GM19328 (cell line): ENCODE measurements at regions not wholly inside any gene's neighbourhood (a gene's known extent, or its start where the extent isn't known, plus 50 kb on each side); places are given as distances from the start of the nearest gene placed in this dataset.

ENCODE experiments used
- ATAC-seq: cut with Tn5 transposase; IDR thresholded peaks from one replicate; pipeline ENCODE4 v1.9.1; 2021; ENCODE audit warnings: mild to moderate bottlenecking, moderate library complexity; ENCODE audit not compliant: unreplicated experiment

DNA sequence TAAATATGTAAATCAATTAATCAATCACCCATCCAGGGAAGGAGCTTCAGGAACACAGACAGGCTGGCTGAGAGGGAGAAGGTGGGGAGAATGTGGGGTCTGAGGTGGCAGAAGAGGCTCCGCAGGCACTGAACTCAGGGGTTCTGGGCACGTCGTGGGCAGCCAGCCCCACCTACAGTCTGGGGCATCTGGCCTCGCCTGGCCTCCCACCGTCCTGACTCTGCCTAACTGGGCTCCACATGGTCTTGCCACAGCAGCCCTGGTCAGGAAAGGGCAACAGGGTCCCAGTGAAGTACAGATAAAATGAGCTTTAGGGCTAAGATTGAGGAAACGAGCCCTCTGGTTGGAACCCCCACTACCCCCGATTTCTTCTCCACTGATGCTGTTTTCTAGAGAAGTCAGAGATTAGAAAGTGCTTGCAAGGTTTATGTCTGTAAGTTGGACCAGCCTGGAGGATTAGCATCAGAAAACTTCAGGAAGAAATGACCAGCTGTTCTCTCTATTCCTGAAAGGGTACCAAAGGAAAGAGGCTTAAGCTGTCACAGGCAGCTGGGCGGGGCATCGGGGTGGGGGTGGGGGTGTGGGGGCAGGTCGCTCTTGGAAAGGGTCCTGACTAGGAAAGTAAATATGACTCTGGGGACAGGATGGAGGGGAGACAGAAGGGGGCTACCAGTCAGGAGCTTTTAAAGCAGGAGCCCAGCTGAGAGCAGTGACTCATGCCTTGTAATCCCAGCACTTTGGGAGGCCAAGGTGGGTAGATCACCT, 261.7 kb downstream of the BUD13 start:
- no peak for ATAC-seq

DNA sequence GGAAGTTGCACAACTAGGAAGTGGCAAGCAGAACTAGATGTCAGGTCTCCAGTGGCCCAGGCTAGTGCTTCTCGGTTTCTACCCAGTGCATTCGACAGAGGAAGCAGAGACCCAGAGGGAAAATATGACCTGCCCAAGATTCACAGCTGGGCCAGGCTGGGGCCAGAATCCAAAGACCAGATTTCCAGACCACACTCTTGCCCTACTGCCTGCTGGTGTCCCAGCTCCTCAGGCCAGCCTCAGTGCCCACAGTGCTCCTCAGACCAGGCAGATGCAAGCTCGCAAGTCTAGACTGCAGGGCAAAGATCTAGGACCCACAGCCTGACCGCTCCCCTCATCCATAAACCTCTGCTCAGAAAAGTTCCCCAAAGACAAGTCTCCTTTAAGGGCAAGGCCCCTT, 262.6 kb downstream of the BUD13 start:
- ATAC-seq, result no peak

DNA sequence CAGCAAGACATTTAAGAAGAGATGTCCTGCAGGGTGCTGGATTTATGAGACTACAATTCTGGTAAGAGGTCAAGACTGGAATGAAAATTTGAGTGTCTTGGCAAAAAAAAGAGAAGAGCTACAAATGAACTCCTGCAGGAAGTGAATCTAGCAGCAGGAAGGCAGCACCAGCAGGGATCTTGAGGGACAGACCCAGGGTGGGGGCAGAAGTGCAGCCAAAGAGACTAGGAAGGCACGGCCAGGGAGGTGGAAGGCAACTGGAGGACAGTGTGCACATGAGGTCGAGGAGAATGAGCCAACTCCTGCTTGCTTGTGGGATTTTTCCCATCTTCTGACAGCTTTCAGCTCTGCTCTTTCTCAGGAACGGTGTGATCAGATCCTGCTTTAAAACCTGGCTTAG, 263.2 kb downstream of the BUD13 start:
- ATAC-seq, result no peak

DNA sequence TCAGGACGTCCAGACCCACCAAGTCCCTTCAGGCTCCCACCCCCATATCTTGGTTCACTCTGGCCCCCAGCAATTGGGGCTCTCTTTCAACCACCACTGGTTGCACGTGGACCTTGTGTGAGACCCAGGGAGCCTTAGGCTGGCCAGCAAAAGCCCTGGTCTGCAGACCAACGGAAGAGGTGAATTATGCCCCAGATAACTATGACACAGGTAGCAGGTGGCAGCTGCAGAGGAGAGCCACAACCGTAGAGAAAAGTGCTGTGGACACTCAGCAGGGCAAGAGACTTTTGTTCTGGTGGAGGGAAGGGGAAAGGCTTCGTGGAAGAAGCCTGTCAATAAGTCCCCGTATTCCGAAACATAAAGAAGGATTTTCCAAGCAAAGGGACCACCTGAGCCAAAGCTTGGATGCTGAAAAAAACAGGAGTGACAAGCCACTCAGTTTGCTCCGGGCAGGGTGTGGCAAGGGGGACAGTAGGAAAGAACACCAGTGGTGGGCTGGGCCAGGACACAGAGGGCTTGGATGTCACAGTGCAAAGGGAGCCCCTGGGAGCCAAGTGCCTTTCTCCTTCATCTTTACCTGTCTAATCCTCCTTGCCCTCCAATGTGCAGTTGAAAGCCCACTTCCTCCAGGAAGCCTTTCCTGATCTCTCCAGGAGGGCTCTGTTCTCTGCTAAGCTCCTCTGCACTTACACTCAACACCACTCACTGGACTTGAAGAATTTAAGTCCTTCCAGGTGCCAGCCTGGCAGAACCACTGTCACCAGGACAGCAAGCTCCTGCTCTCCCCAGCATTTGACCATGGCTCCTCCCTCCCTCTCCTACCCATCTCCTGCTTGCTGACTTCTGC, 264.7 kb downstream of the BUD13 start:
- no peak for ATAC-seq

DNA sequence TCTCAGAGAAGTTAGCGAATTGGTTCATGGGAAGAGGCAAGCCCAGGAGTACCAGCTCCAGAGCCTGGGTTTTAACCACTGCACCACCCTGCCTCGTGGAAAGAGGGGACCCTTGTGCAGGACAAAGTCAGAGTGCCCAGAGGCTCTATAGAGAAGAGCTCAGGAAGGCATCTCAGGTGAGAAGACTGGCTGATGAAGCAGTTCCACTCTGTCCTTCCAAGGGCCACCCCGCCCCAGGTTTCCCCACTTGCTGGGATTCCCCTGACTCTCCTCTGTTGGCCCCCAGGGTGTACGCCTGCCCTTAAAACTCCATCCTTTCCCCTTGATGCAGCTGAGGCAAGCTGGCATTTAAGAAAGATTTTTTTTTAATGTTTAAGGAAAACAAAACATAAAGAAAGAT, 265.8 kb downstream of the BUD13 start:
- ATAC-seq, result no peak

DNA sequence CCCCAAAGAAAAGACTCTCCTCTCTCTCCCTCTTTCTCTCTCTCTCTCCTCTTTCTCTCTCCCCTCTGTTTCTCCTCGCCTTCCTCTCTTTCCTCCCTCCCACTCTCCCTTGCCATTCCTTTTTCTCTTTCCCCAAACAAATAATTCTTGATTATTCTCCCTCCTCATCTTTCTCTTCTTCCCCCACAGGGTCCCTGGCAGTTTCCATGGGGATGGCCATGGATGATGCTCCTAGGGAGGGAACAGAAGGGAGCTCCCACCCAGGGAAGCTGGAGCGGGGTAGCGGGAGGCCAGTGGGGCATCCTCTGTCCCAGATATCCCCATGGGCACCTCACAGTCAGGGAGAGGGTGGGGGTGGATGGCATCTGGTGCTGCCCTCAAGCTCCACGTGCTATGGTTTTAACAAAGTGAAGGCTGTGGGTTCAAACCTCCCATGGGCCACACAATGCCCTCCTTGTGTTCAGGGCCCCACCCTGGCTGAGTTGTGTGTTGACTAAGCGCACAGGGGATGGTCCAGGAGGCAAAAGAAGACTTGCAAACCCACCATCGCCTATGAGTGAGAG, 266.4 kb downstream of the BUD13 start:
- ATAC-seq, result no peak

DNA sequence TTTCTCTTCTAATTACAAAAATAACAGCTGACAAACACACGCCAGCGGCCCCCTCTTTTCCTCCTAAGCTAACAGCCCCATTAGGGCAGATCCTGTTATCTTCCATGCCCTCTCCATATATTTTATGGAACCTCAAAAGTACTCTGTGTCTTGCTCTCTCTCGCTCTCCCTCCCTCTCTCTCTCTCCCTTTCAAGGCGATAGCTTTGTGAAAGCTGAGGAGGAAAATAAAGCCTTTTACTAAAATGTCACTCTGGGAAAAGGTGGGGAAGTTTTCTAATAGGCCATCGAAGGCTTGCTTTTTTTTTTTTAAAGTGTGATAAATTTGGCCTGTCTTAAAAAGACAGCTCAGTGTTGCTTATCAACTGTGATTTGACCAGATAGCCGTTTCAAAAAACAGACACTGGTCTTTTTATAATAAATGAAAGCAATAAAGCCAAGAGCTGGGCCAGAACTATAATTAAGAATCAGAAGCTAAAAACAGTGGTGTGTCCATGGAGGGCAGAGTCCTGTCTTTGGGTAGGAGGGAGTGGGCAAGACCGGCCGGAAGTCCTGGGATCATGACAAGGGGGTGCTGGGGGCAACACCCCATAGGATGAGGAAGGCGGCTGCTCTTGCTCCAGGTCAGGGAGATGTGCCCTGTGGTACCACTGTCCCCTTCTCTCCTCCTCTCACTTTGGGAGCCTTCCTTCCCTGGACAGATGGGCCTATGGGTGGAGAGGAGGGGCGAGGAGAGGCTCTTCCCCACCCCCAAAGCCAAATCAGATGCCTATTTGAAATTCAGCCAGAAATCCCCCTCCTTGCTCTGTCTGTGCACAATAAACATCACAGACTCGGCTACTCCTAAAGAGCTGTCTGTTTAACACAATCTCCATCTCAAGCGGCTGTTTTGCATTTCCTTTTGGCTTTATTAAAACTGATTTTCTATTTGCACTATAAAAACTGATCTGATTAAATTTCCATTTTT, 267.2 kb downstream of the BUD13 start:
- ATAC-seq, result no peak

DNA sequence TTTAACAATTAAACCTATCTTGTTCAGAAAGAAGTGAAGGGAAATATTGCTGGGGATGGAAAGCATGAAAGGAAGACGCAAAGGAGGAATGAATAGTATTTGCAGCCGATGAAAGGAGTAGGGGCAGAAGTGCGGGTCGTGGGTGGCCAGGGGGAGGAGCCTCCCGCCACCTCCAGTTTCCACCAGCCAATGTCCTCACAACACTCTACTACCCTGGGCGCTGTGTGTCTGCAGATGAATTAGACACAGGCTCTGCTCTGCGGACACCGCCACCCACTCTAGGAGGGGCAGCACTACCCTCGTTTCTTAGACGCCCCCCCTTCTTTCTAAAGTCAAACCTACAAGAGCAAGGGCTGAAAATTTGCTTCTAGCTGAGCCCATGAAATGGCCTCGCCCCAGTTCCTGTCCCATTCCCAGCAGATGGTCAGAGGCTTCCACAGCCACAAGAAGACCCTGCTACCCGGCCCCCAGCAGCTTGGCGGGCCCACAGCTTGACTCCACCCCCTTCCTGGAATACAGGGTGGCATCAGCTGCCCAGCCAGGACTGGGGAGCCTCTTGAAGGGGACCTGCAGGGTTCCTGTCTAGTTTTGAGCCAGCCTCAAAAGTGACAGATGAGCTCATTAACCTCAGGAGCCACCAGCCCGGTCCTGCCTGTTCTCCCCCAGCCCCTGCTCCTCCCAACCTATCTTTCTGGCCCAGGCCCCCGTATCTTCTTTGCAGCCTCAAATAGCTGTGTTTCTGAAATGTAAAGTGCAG, 268.1 kb downstream of the BUD13 start:
- no peak for ATAC-seq

DNA sequence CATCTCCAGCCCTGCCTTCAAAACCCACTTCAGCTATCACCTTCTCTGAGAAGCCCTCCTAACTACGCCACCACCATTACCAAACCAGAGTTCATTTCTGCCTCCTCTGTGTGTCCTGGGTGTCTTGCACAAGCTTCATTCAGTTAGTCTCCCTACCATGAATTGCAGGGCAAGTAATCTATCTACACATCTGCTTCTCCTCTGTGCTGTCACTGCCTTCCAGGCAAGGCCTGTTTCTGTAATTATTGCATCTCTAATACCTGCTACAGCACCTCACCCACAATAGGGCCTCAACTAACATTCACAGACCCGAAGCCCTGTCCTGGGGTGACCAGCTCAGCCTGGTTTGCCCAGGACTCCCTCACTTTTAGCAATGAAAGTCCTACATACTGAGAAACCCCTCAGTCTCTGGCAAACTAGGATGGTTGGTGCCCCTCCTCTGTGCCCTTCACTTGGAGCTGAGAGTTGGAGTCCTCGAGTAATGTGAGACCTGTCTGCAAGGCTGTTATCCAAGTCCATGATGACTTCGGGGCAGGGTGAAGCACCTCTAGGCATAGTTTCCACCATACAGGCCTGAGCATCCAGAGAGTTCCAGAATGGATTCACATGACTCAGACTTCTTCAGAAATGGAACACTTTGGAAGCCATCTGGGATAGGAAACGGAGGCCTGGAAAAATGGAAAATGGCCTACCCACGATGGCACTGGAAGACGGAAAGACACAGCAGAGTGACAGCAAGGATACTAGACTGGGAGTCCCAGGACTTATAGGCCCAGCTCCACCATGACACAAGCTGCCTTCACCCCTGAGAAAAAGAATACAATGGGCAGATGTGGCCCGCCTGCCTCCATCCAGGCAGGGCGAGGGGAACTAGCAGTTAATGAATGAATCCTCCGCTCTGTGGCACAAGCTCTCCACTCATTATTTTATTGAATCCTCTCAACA, 269.3 kb downstream of the BUD13 start:
- ATAC-seq, result no peak

DNA sequence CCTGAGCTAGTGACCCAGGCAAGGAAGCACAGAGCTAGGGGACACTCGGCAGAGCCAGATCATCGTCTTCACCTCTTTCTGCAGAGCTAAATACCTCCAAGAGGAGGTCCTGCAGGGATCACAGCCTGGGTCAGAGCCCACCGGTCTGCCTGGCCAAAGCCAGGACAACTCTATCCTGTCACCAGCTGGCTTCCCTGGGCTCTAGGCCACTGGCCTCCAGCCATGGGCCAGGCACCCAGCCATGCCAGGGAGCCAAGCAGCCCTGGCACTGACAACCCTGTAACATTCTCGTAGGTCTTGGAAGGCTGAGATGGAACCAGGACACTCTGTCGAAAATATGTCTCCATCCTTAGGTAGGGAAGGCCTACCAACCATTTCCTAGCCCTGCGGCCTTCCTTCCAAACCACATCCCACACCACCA, 270.1 kb downstream of the BUD13 start:
- ATAC-seq, result no peak

DNA sequence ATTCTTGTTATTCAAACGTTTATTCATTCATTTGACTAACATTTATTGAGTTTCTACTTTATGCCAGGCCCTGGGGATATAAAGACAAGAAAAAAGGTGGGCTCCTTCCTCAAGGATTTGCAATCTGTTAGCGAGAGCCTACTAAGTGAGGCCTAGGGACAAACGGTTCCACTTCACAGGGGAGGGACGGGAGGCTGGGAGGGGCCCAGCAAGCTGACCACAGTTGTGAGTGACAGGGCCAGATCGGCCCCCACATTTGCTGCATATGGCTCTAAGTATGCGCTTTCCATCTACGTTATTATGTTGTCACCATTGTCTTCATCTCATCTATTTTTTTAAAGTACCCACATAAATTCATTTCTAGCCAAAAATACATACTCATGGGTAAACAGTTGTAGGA, 271.1 kb downstream of the BUD13 start:
- no peak for ATAC-seq

DNA sequence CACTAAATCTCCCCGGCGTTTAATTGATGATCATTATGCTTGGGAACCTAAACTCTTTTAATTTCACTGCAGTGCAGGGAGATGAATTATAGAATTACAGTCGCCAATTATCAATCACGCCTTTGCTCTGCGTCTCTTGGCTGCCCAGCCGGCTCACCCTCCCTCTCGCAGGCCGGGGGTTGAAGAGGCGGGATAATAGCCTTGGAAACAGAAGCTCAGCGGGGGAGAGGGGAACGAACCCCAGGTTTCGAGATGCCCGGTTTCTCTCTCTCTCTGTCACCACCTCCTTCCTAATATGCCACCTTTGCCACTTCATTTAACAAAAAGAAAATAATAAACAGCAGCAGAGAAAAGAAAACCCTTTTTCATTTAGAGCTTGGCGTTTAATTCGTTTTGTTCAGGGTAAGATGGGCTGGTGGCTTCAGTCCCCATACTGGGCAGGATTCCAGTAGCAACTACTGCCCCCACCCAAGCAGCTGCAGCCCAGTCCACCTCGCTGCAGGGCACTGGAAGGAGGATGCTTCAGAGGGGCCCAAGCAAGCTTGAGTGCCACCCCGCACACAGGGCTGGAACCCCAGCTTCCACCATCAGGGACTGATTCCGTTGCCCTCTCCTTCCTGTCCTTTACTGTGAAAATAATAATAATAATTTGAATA, 271.7 kb downstream of the BUD13 start:
- no peak for ATAC-seq

DNA sequence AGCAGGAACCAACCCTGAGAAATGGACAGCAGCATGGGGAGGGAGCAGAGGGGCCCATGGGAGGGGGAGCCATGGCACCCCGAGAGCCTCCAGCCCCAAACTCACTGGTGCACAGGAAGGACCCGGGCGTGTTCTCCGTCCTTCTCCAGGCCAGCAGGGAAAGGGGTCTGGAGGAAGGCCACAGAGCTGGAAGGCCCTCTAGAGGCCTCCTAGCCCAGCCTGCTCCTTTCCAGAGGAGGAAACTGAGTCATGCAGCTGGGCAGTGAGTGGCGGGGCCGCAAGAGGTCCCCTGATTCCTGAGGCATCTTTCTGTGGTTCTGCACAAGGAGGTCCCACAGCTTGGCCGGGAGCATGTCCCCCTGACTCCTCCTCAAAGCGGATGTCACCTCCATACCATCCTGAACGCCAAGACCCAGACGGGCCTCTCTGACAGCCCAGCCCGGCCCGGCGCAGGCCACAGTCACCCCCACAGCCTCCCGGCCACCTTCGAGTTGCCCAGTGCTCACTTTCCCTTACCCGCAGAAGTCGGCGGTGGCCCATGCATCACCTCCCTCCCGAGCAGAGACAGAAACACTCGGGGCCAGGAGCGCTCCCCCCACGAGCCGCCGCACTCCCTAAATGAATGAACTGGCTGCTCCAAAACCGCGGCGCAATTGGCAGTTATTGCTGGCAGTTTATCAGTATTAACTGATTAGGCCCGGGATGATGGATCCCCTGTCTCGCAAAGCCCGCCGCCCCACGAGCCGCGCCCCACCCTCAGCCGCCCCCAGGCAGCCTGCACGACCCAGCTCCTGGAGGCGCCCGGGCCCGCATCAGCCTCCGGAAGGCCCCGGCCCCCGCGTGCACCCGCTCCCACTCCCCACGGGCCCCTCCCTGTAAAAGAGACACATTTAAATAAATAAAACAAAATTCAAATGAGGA, 272.5 kb downstream of the BUD13 start:
- no peak for ATAC-seq

DNA sequence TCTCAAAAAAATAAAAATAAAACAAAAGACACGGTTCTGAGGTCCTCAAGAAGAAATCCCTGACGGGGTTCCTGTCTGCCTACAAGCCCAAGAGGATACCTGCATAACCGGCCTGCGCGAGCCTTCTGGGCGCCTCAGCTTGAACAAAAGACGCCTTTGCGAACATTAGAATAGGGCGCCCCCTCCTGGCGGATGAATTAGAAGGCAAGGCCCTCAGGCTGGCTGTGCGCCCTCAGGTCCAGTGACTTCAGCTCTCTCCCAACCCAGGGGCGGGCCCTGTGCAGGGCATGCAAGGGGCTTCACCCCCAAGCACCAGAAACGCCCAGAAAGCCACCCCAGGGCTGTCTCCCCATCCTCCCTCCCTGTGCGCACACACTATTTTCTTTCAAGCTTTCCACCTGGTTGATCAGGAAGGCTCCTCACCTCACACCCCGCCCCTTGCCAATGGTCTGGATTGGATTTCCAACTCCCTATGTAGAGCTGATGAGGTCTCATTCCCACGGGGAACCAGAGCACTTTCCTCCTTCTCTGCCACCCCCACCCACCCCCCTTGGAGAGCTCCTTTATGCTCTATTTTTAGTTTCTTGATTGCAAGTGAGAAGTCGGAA, 273.3 kb downstream of the BUD13 start:
- no peak for ATAC-seq

DNA sequence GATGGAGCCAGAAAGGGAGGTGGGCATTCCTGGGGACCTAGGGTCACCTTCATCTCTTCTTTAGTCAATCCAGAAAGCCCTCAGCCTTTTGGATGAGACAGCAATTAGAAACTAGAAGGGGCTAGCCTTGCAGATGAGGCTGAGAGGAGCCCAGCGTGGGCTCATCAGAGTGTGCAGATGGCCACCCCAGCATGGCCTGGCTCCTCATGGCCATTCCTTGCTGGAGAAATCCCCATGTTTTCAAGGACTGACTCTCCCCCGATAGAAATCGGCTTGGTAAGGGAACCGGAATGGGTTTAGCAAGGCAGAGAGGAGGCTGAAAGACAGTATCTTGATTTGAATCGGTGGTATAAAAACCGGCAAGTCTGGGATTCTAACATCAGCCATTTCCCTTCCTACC, 274.6 kb downstream of the BUD13 start:
- ATAC-seq, result no peak

DNA sequence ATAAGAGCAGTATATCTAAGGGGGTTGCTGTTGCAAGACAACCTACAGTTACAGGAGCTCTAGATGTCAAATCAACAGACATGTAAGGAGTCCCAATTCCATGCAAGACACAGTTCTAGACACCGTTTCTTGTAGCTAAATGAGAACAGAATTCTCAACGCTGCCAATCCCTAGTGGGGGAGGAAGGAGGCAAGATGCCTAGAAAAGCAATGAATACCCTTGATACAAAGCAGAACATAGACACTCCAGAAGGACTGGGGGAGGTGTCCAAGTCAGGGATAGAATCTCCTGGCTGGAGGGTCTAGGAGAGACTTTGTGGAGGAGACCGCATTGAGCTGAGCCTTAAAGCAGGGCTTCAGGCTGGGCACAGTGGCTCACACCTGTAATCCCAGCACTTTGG, 280.2 kb downstream of the BUD13 start:
- ATAC-seq, result no peak

DNA sequence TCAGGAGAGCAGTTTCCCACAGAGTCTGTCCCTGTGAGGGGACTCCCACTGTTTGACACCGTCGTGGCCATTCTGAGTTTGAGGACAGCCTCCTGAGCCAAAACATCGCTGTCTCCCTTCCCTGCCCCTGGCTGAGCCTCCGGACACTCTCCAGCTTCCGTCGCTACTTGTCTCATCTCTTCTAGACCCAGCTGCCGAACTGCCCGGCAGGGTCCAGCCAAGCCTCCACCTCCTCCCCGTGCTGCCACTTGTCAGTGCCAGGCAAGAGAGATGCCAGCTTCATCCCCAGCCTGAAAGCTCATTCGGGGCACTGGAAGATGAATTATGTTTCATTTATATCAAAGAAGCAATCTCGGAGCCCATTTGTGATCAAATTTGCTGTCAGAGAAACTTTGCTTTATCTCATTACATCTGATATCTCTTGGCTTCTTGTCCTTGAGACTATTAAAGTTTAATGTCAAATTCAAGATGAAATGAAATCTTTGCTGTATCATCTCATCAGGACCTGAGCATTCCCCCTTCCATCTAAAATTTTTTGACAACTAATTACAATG, 283.9 kb downstream of the BUD13 start:
- no peak for ATAC-seq
